Immature natural killer cell (primary cell): ENCODE measurements at regions not wholly inside any gene's neighbourhood (a gene's known extent, or its start where the extent isn't known, plus 50 kb on each side); places are given as distances from the start of the nearest gene placed in this dataset.

Experiments
- DNase-seq, 3 donors: peaks; one replicate each; pipeline ENCODE4 v3.0.0; 2022; ENCODE audit warnings: mixed read lengths in 1 of 3
- H3K27ac Mint-ChIP-seq, 6 donors: one replicate each; pipeline ENCODE4 v1.8.0; 2020; ENCODE audit warnings: mixed read lengths in 6 of 6, mild to moderate bottlenecking in 5 of 6, inconsistent platforms in 4 of 6, moderate library complexity in 3 of 6
- H3K27me3 Mint-ChIP-seq, 3 donors: one replicate each; pipeline ENCODE4 v1.8.0; 2020 to 2021; ENCODE audit warnings: low read depth in 3 of 3, mild to moderate bottlenecking in 3 of 3, mixed read lengths in 3 of 3, moderate library complexity in 3 of 3, inconsistent platforms in 1 of 3
- H3K36me3 Mint-ChIP-seq, 3 donors: one replicate each; pipeline ENCODE4 v1.8.0; 2020; ENCODE audit warnings: mixed read lengths in 3 of 3, inconsistent platforms in 2 of 3, mild to moderate bottlenecking in 2 of 3
- H3K4me1 Mint-ChIP-seq, 2 donors: one replicate each; pipeline ENCODE4 v1.8.0; 2020; ENCODE audit warnings: inconsistent platforms in 2 of 2, mild to moderate bottlenecking in 2 of 2, mixed read lengths in 2 of 2, moderate library complexity in 1 of 2
- H3K4me3 Mint-ChIP-seq, 5 donors: one replicate each; pipeline ENCODE4 v1.8.0; 2020; ENCODE audit warnings: mild to moderate bottlenecking in 5 of 5, mixed read lengths in 5 of 5, inconsistent platforms in 3 of 5, moderate library complexity in 3 of 5
- H3K9me3 Mint-ChIP-seq, 6 donors: one replicate each; pipeline ENCODE4 v1.8.0; 2020; ENCODE audit warnings: mild to moderate bottlenecking in 6 of 6, mixed read lengths in 6 of 6, inconsistent platforms in 4 of 6, moderate library complexity in 3 of 6

- H3K27me3 Mint-ChIP-seq = peaks cover 0 to 2% (median 0%) of the 10 kb centered on the region in 3 donors
- no peaks in the 10 kb centered on the region for H3K36me3 Mint-ChIP-seq
These were observed 208.5 kb downstream of the TTLL7 start for GRCh38 chr1:83790446-83790845.

GRCh38 chr1:83787246-83787998, 211.5 kb downstream of the TTLL7 start:
- no peak overlapping the region for H3K27ac Mint-ChIP-seq
- peaks cover 0 to 4% (median 2%) of the 10 kb centered on the region in 3 donors for H3K27me3 Mint-ChIP-seq
- no peaks in the 10 kb centered on the region for H3K36me3 Mint-ChIP-seq
- no peak overlapping the region for H3K4me3 Mint-ChIP-seq
- peaks cover 0 to 9% (median 1%) of the 10 kb centered on the region in 6 donors for H3K9me3 Mint-ChIP-seq
- DNase-seq = no peak
- H3K4me1 Mint-ChIP-seq = no peaks in the 10 kb centered on the region

More at GRCh38 chr1:83790446-83790845, 208.5 kb downstream of the TTLL7 start:
- no peak overlapping the region for H3K4me3 Mint-ChIP-seq
- peaks cover 0 to 2% (median 0%) of the 10 kb centered on the region in 6 donors for H3K9me3 Mint-ChIP-seq
- H3K27ac Mint-ChIP-seq = no peak overlapping the region
- H3K4me1 Mint-ChIP-seq = no peaks in the 10 kb centered on the region
- DNase-seq = no peak

GRCh38 chr1:83781667-83782066, 217.3 kb downstream of the TTLL7 start:
- no peak overlapping the region for H3K27ac Mint-ChIP-seq

GRCh38 chr1:83779565-83779964, 219.4 kb downstream of the TTLL7 start:
- Mint-ChIP-seq H3K4me3 (no peak overlapping the region), H3K9me3 (peaks cover 0 to 7% (median 0%) of the 10 kb centered on the region in 6 donors), H3K36me3 (no peaks in the 10 kb centered on the region), H3K4me1 (no peaks in the 10 kb centered on the region), H3K27ac (no peak overlapping the region), H3K27me3 (peaks cover 2 to 4% (median 2%) of the 10 kb centered on the region in 3 donors)
- no peak for DNase-seq

More at GRCh38 chr1:83781667-83782066, 217.3 kb downstream of the TTLL7 start:
- Mint-ChIP-seq H3K4me1 (no peaks in the 10 kb centered on the region), H3K36me3 (no peaks in the 10 kb centered on the region), H3K9me3 (peaks cover 0 to 9% (median 0%) of the 10 kb centered on the region in 6 donors), H3K27me3 (peaks cover 0 to 4% (median 2%) of the 10 kb centered on the region in 3 donors), H3K4me3 (no peak overlapping the region)
- no peak for DNase-seq

GRCh38 chr1:83777758-83778101, 221.2 kb downstream of the TTLL7 start:
- H3K4me3 Mint-ChIP-seq = no peak overlapping the region
- peaks cover 2 to 4% (median 2%) of the 10 kb centered on the region in 3 donors for H3K27me3 Mint-ChIP-seq
- H3K36me3 Mint-ChIP-seq = no peaks in the 10 kb centered on the region
- no peaks in the 10 kb centered on the region for H3K4me1 Mint-ChIP-seq
- H3K9me3 Mint-ChIP-seq = peaks cover 0 to 4% (median 0%) of the 10 kb centered on the region in 6 donors
- DNase-seq = no peak
- H3K27ac Mint-ChIP-seq = no peak overlapping the region

GRCh38 chr1:83776913-83777757, 221.8 kb downstream of the TTLL7 start:
- H3K27ac Mint-ChIP-seq = no peak overlapping the region
- no peak for DNase-seq
- no peak overlapping the region for H3K4me3 Mint-ChIP-seq
- H3K4me1 Mint-ChIP-seq = no peaks in the 10 kb centered on the region
- H3K27me3 Mint-ChIP-seq = peaks cover 0 to 4% (median 2%) of the 10 kb centered on the region in 3 donors
- H3K9me3 Mint-ChIP-seq = peaks cover 0 to 5% (median 0%) of the 10 kb centered on the region in 6 donors
- no peaks in the 10 kb centered on the region for H3K36me3 Mint-ChIP-seq

GRCh38 chr1:83775977-83776603, 222.8 kb downstream of the TTLL7 start:
- no peak overlapping the region for H3K27ac Mint-ChIP-seq
- H3K27me3 Mint-ChIP-seq = peaks cover 0 to 4% (median 0%) of the 10 kb centered on the region in 3 donors
- peaks cover 0 to 5% (median 0%) of the 10 kb centered on the region in 6 donors for H3K9me3 Mint-ChIP-seq
- DNase-seq = no peak
- no peak overlapping the region for H3K4me3 Mint-ChIP-seq
- H3K36me3 Mint-ChIP-seq = no peaks in the 10 kb centered on the region
- H3K4me1 Mint-ChIP-seq = no peaks in the 10 kb centered on the region

GRCh38 chr1:83773059-83773458, 225.9 kb downstream of the TTLL7 start:
- Mint-ChIP-seq H3K4me3 (no peak overlapping the region), H3K9me3 (peaks cover 0 to 5% (median 0%) of the 10 kb centered on the region in 6 donors), H3K36me3 (no peaks in the 10 kb centered on the region), H3K27ac (no peak overlapping the region), H3K27me3 (peaks cover 0 to 4% (median 0%) of the 10 kb centered on the region in 3 donors), H3K4me1 (no peaks in the 10 kb centered on the region)
- DNase-seq = no peak

GRCh38 chr1:83770319-83770661, 228.6 kb downstream of the TTLL7 start:
- no peak for DNase-seq
- Mint-ChIP-seq H3K27me3 (peaks cover 0 to 7% (median 1%) of the 10 kb centered on the region in 3 donors), H3K4me1 (no peaks in the 10 kb centered on the region), H3K27ac (no peak overlapping the region), H3K36me3 (no peaks in the 10 kb centered on the region), H3K9me3 (peaks cover 0 to 5% (median 0%) of the 10 kb centered on the region in 6 donors), H3K4me3 (no peak overlapping the region)

- Mint-ChIP-seq H3K36me3 (no peaks in the 10 kb centered on the region), H3K4me3 (no peak overlapping the region), H3K4me1 (no peaks in the 10 kb centered on the region), H3K9me3 (peaks cover 0 to 5% (median 0%) of the 10 kb centered on the region in 6 donors), H3K27me3 (peaks cover 0 to 7% (median 1%) of the 10 kb centered on the region in 3 donors), H3K27ac (no peak overlapping the region)
- no peak for DNase-seq
These were observed 229.2 kb downstream of the TTLL7 start for GRCh38 chr1:83769594-83770318.

- Mint-ChIP-seq H3K27ac (no peak overlapping the region), H3K4me3 (no peak overlapping the region), H3K4me1 (no peaks in the 10 kb centered on the region), H3K9me3 (peaks cover 0 to 5% (median 0%) of the 10 kb centered on the region in 6 donors), H3K27me3 (peaks cover 0 to 7% (median 1%) of the 10 kb centered on the region in 3 donors), H3K36me3 (no peaks in the 10 kb centered on the region)
- DNase-seq = no peak
These were observed 229.9 kb downstream of the TTLL7 start for GRCh38 chr1:83769072-83769471.

- Mint-ChIP-seq H3K27ac (no peak overlapping the region), H3K36me3 (no peaks in the 10 kb centered on the region), H3K4me3 (no peak overlapping the region), H3K27me3 (peaks cover 1 to 5% (median 5%) of the 10 kb centered on the region in 3 donors), H3K4me1 (no peaks in the 10 kb centered on the region), H3K9me3 (peaks cover 0 to 3% (median 0%) of the 10 kb centered on the region in 6 donors)
- no peak for DNase-seq
These were observed 232.7 kb downstream of the TTLL7 start for GRCh38 chr1:83766241-83766691.

GRCh38 chr1:83765125-83765524, 233.8 kb downstream of the TTLL7 start:
- no peak overlapping the region for H3K27ac Mint-ChIP-seq
- peaks cover 0 to 3% (median 0%) of the 10 kb centered on the region in 6 donors for H3K9me3 Mint-ChIP-seq
- no peak for DNase-seq
- H3K4me3 Mint-ChIP-seq = no peak overlapping the region
- no peaks in the 10 kb centered on the region for H3K4me1 Mint-ChIP-seq
- H3K36me3 Mint-ChIP-seq = no peaks in the 10 kb centered on the region
- H3K27me3 Mint-ChIP-seq = peaks cover 1 to 7% (median 5%) of the 10 kb centered on the region in 3 donors
